Stimulated activated CD4-positive, alpha-beta T cell treated with anti-CD3 and anti-CD28 coated beads, Interleukin-12 subunit alpha, Interleukin-12 subunit beta, amount 100 ng/mL, for 4 hours (primary cell): ENCODE measurements at regions not wholly inside any gene's neighbourhood (a gene's known extent, or its start where the extent isn't known, plus 50 kb on each side); places are given as distances from the start of the nearest gene placed in this dataset.

ENCODE experiments used
- DNase-seq: peaks from one replicate; pipeline ENCODE4 v3.0.0-alpha.2; 2020

GRCh38 chr11:29336727-29337575 lies 679.9 kb downstream of the KCNA4 start:
- no peak for DNase-seq

DNA sequence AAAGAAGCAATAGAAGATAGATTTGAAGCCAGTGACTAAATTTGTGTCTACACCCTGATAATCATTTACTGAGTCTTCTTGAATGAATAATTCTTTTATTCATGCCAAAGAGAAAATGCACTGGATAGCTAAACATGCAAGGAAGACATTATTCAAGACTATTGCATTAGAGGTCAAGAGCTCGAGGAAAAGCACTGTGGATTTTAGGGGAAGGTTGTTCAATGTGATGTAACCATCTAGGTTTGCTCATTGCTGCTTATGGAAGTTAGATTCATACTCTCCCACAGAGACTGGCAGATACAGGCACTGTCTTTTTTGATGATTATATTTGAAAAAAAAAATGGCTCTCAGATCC lies 682.1 kb downstream of the KCNA4 start:
- DNase-seq, result no peak

- no peak for DNase-seq
These were observed 682.6 kb downstream of the KCNA4 start for GRCh38 chr11:29333993-29334775.

DNA sequence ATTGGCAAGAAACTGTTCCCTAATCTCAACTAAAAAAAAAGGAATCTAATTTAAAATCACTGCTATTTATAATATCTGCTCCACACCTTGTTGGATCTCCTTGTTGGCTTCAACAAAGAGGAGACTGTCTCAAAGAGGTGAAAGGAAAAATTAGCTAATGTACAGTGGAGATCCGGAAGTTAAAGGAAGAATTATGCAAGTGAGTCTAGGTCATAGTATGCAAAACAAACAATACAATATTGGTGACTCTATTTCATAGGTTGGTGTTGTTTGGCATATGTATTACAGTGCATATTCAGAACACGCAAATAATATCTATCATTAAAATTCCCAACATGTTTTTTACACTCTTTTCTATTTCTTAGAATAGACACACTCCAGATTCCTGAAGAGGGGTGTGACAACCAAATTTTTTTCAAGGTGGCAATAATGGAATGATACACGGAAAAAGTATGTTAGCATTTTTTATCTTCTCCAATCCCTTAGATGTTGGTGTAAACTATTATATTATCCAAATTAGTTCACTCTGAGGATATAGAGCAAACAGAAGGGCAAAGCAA lies 685.3 kb downstream of the KCNA4 start:
- no peak for DNase-seq

DNA sequence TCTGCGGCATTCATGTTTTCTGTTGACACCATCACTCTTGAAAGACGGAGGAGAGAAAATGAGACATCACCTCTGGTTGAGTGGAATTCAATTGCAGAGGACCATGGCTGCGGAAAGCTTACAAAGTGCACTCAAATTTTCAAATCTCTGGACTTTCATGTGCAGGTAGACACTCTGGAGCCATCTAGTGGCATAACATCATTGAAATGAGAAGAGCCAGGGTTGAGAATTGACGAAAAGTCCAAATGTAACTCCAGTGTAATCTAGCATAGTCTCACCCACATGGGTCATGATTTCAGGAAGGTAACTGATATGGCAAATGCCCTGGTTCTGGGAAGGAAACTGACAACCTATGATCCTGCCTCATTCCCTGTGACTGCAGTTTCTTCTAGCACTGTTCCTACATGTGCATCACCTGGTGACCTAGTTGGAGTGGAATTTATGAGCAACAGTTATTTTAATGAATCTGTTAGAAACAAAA lies 687.8 kb downstream of the KCNA4 start:
- DNase-seq, result no peak

GRCh38 chr11:29327891-29328290 lies 688.9 kb downstream of the KCNA4 start:
- no peak for DNase-seq

GRCh38 chr11:29326757-29327156 lies 690.1 kb downstream of the KCNA4 start:
- no peak for DNase-seq

GRCh38 chr11:29324328-29324727 lies 692.5 kb downstream of the KCNA4 start:
- DNase-seq, result no peak

- DNase-seq, result no peak
These were observed 695.3 kb downstream of the KCNA4 start for GRCh38 chr11:29321293-29322132.

DNA sequence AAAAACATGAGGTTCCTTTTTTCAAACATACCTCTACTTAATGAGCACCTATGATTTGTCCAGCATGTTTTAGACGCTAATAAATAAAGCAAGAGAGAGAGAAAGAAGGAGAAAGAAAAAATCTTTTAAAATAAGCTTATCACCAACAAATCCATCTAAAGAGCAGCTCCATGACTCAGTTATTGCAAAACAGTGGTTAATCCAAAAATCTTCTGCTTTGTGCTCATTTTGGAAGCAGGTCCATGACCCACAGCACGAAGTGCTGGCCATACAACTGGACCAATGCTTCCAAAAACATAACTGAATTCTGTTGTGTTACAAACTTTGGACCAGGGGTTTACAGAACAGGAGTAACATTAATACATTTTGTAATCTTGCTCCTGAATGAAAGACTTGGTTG lies 696.6 kb downstream of the KCNA4 start:
- no peak for DNase-seq

DNA sequence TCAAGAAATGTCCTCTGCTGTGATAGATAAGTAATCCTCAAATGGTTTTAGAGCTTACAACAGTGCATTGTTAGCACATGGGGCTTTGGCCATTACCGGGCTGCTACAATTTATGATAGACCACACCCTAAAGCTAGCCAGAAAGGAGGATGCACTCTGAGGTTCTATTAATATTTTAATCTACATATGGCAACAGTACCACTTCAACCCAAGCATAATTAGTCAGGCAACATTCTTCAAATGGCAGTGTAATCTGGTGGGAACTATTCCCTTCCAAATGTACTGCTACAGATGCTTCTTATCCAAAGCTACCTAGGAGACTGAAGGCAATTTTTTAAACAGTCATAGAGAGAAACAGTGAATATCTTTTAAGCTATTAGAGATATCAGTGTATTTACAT lies 697.6 kb downstream of the KCNA4 start:
- no peak for DNase-seq

DNA sequence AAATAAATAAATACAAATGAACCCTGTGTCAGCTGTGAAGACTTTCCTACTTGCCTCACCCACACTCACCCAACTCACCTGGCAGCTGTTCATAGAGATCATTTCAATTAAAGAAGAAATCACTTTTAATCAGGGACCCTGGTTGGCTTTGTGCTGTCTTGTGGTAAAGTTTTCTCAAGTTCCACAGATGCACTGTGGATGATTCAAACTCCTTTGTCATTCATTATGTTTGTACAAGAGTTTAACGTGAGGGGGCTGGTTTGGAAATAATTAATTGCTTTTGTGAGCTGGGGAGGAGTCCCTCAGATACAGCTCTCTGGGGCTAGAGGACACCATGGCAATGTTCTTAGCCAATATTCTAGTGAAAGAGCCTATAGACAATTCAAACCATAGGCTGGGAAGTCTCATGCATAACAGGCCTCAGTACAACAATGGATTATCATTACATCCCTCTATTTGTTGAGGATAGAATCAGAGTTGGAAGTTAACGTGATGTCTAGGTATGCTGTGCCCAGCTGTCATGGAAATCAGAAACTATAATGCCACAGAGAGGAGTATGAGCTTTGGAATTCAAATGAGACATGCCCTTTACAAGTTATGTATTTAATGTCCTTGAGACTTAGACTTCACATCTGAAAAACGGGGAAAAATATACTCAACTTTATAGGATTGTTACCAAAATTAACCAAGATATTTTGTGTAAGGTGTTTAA lies 698.5 kb downstream of the KCNA4 start:
- no peak for DNase-seq

GRCh38 chr11:29317694-29318093 lies 699.1 kb downstream of the KCNA4 start:
- no peak for DNase-seq

DNA sequence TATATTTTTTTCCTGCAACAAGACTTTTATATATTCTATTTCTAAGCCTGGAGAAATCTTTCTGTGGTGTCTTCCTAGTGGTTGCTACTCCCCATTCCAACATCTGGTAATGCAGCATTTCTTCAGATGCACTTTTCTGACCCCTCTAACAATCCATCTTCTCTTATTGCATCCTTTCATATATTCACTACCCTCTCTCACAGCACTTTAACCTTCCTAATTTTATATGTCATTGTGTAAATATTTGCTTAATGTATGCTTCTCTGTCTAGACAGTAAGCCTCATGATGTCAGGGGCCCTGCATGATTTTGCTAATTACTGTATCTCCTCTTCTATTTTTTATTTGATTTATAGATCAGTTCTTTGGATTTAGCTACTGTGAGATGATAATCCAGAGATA lies 701.6 kb downstream of the KCNA4 start:
- no peak for DNase-seq

DNA sequence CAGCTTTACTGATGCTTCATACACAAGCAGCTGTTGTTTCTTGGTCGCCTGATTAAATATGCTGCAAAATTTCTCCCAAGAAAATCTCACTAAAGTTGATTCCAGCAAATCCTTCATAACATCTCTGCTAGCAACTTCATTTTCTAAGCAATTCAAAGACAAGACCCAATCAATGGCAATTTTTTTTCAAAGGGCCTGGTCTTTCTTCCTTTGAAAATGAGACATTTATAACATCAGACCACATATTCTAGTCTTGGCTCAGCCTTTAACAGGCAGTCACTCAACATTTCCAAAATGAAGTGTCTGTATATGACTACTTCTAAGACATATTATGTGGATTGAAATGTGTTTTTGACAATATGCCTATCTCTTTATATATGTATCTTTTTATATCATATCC lies 702.6 kb downstream of the KCNA4 start:
- no peak for DNase-seq

GRCh38 chr11:29312812-29313211 lies 704.0 kb downstream of the KCNA4 start:
- DNase-seq, result no peak

- no peak for DNase-seq
These were observed 706.0 kb downstream of the KCNA4 start for GRCh38 chr11:29310725-29311342.

GRCh38 chr11:29309992-29310391 lies 706.8 kb downstream of the KCNA4 start:
- no peak for DNase-seq

GRCh38 chr11:29306527-29306926 lies 710.3 kb downstream of the KCNA4 start:
- DNase-seq, result no peak

- no peak for DNase-seq
These were observed 711.2 kb downstream of the KCNA4 start for GRCh38 chr11:29305456-29306232.

DNA sequence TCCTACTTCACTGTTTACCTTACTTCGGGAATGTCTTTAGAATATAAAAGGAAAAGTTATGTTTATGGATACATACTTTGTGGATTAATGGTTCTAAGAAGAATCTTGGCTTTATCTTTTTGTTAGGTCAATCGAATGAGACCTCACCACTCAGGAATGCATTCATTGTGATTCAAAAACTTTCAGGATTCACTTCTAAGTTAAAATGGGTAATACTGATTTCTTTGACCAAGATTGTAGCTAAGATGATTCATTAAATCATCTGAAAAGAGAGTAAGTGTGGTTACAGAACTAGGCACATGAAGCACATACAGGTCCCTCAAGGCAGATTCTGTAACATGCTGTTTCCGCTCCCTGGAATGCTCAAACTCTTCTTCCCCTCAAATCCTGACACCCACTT lies 716.4 kb downstream of the KCNA4 start:
- DNase-seq, result no peak
